NCI-H1694 treated with DMSO at 0.1 percent for 48 hours (cell line): ENCODE measurements at regions not wholly inside any gene's neighbourhood (a gene's known extent, or its start where the extent isn't known, plus 50 kb on each side); places are given as distances from the start of the nearest gene placed in this dataset.
"Not testable (repeated sequence)": the region's sequence is repeated elsewhere in the genome, so short reads cannot be mapped to it uniquely, and the experiment has no call there.

ENCODE experiments used
- DNase-seq: peaks from one replicate; lab custom pipeline; 2025; lab: John Stamatoyannopoulos, UW

DNA sequence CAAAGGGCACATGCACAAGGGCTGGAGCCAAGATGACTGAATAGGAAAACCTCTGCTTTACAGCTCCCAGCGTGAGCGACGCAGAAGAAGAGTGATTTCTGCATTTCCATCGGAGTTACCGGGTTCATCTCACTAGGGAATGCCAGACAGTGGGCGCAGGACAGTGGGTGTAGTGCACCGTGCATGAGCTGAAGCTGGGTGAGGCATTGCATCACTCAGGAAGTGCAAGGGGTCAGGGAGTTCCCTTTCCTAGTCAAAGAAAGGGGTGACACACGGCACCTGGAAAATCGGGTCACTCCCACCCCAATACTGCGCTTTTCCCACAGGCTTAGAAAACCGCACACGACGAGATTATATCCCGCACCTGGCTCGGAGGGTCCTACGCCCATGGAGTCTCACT, 64.5 kb upstream of the HTR1E start:
- DNase-seq: not testable (repeated sequence)

DNA sequence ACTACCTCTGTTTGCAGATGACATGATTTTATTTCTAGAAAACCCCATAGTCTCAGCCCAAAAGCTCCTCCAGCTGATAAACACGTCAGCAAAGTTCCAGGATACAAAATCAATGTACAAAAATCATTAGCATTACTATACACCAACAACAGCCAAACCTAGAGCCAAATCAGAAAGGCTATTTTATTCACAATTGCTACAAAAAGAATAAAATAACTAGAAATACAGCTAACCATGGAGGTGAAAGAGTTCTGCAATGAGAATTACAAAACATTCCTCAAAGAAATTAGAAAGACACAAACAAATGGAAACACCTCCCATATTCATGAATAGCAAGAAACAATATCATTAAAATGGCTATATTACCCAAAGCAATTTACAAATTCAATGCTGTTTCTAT, 65.6 kb upstream of the HTR1E start:
- no peak for DNase-seq

DNA sequence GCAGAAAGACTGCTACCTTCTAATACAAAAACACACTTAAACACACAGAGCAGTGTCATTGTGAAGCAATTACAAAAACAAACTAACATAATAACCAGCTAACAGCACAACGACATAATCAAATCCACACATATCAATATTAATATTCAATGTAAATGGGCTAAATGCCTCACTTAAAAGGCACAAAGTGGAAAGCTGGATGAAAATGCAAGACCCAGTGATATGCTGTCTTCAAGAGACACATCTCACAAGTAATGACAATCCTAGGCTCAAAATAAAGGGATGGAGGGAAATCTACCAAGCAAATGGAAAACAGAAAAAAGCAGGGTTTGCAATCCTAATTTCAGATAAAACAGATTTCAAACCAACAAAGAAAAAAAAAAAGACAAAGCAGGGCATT, 67.8 kb upstream of the HTR1E start:
- no peak for DNase-seq

DNA sequence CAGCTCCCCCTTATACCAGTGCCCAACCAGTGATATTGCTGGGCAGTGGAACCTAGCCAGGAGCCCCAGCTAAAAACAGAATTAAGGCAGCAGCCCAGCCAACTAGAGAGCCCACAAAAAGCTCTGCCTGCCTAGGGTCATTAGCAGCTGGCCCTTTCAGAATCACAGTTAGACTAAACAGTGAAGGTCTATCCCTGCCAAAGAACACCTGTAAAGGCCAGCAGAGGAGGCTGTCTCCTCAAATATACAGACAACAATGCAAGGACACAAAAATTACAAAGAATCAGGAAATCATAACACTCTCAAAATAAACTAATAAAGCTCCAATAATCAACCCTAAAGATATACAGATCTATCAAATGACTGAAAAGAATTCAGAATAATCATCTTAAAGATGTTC, 77.8 kb upstream of the HTR1E start:
- DNase-seq: no peak

DNA sequence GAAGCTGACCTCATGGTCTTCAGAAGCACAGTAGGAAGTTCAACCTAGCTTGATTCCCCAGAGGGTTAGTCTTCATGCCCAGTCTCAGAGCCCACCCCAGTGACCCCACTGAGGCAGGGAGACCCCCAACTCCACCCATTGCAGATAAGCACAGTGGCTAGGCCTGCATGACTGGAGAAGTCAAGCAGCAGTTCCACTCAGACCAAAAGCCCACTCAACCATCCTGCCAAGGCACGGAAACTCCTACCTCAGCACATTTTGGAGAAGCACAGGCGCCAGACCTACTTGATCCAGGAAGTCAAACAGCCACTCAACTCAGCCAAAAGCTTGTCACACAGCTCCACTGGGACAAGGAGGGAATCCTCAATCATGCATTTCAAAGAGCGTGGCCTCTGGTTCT, 78.4 kb upstream of the HTR1E start:
- DNase-seq: no peak

DNA sequence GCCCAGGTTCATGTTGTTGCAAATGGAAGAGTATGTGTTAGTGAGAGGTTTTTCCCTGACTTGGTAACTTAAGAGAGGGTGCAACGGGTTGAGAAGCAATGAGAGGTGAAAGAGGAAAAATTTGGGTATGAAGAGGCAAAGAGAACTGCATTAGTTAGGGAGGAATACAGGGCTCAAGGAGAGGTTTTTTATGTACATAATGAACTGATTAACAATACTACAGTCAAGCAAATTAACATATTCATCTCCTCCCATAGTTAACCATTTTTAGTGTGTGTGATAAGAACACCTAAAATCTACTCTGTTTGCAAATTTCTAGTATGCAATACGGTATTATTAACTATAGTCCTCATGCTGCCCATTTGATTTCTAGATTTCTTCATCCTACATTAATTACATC, 79.5 kb upstream of the HTR1E start:
- DNase-seq: no peak

DNA sequence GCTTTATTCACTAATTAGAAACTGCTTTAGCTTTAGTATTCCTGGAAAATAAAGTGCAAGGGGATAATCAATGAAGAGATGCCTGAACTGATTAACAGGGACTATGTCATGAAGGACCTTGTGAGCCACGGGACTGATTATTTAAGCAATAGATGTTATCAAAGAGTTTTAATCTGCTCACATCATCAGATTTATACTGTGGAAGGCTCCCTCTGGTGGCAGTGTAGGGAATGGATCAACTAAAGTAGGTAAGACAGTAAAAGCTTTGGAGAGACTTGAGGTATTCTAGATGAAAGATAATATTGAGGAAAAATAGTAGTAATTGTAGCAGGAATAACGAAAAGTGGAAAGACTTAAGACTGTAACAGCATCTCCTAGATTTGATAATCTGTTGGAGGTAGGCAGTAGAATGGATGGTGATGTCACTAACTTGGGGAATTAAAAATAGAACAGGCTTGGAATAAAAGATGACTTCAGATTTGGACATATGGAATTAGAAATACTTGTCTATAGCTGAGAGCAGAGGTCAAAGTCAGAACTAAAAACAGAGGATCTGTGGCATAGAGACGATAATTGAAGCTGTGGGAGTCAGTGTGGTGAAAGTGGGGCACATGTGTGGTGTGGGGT, 80.3 kb upstream of the HTR1E start:
- peak; percentile 41 for DNase-seq

DNA sequence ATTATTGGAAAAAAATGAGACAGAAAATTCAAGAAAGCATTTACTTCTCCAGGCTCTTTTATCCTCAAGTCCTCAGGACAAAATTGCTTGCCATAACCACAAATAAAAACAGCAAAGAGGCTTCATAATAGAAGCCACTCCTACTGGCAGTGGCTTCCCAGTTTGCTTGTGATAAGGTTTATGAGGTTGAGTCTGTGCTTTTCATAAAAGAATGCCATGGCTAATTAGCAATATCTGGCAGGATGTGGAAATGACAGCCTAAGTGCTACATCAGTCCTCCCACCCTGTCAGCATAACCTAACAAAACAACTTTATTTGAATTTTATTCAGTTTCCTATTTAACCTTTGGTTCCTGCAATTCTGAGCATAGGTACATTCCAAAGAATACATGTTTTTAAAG, 80.9 kb upstream of the HTR1E start:
- DNase-seq: no peak

DNA sequence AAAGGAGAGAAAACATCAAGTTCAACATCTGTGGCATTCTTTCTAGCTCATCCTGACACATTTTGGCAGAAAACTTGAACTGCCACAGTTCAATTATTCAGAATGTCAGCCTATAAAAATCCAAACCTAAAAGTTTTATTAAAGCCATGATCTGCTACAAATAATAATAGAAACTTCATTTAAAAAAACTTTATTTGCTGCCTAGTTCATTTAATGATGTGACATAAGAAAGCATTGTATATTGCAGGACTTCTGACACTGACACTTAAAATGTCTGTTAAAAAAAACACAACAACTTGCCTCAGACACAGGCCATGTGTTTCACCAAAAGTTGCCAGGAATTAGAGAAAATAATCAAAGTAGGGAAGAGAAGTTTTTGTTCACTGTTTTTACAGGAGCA, 88.3 kb upstream of the HTR1E start:
- no peak for DNase-seq

DNA sequence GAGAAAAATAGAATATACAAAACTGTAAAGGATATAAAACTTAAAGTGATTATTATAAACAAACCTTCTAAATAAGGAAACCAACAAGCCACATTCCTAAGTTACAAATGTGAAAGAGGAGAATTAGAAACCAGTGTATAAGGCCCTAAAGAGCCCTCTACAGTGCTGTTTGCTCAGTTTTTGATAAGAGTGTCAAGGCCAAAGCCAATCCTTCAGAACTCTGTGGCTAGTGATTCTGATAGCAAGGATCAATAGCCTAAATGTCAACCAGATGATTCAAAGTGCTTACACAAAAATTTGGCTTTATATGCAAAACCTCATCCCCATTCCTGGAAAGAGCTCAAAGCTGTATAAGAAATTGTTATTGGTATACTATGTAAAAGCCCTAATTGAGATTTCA, 104.6 kb upstream of the HTR1E start:
- no peak for DNase-seq

DNA sequence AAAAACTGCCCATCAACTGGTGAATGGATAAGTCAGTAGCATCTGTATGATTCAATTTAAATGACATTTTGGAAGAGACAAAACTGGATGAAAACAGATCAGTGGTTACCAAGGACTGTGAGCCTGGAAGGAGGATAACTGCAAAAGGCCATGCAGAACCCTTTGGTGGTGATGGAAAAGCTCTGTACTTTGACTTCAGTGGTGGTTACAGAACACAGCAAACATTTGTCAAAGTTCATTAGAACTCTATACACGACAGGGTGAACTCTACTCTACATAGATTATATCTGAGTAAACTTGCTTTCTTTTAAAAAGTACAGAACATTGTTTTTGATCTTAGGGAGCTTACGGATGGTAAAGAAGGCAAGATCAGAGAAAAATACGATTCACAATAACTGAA, 111.9 kb upstream of the HTR1E start:
- no peak for DNase-seq

DNA sequence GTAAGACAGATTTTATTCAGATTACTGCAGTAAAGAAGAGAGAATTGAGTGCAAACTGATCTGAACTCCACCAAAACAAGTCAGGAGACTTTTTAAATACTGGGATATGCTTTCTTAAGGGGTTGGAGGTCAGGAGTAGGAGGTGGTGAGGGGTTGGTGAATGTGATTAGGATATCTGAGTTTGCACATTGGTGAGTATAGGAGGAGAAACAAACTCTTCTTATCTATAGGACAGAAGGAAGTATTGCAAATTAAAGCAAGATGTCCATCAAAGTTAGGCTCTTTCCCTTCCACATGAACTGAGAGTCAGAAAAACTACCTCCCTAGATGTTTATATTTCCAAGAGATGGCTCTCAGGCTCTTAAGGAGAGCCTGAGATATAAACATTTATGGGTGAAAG, 114.6 kb upstream of the HTR1E start:
- no peak for DNase-seq

DNA sequence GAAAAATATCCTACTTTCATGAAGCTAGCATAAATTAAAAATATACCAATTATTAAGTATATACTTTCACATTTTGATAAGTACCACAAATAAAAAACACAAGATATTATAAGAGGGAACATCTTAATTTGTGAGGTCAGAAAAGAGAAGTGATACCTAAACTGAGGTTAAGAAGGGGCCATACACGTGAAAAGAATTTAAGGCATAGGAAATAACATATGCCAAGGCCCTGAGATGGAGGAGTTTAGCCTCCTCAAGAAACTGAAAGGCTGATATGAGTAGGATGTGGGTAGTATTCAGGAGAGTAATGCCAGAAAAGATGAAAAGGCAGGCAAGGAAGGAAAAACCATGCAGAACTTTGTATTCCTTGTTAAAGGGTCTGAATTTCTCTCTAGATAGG, 116.6 kb upstream of the HTR1E start:
- no peak for DNase-seq

DNA sequence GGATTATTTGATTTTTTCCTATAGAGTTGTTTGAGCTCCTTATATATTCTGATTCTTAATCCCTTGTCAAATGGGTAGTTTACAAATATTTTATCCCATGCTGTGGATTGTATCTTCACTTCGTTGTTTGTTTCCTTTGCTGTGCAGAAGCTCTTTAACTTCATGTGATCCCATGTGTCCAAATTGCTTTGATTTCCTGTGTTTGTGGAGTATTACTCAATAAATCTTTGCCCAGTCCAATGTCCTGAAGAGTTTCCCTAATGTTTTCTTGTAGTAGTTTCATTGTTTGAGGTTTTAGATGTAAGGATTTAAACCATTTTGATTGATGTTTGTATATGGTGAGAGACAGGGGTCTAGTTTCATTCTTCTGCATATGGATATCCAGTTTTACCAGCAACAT, 143.7 kb upstream of the HTR1E start:
- no peak for DNase-seq

DNA sequence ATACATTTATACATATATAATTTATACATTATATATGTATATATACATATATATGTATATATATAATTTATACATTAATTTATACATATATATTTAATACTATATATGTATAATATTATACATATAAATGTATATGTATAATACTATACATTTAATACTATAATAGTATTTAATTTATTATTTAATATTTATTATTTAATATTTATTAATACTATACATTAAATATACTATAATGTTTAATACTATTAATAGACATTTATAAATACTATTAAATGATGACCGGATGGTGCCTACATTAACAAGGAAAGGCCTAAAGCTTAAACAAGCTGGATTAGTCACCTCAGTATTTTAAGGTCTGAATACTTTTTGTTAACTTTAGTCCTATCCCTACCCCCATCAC, 145.9 kb upstream of the HTR1E start:
- DNase-seq: no peak

DNA sequence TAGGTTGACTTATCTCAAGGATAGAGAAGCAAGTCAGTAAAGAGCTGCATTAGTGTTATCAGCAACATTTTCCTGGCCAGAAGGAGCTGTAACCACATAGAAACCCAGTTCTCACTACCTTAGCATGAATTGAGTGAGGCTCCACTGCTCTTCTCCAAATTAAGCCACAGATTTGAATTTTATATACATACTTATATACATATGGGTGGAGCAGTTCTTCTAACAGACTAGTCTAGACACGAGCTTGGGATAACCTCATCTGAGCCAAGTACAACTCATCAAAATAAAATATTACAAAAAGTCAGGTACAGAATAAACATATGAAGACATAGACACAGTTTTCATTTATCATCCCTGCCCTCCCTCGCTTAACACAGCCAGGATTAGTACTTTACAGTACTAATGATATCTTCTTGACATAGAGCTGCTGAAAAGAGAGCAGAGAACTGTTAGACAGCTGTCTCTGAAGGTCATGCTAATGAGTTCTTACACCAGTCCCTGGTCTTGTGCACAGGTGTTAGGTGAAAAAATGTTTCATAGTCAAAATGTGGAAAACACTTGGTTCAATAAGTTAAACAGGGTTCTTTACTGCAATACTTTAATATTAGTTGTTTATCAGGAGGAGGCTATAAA, 147.4 kb upstream of the HTR1E start:
- DNase-seq: no peak

DNA sequence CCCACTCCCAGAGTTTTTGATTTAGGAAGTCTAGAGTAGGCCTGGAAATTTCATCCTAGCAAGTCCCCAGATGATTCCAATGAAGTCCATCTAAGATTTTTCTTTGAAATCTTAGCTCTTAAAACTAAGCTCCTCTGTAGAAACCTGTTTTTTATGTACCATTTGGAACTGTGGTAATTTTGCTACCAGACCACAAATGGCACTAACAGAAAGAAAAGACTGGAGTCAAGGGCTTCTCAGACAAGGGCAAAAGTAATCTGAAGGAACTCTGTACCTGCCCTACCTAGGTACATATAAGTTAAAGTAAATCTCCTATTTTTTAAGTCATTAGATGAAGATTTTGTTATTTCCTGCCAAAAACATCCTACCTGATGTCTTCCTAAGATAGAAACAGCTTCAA, 155.0 kb upstream of the HTR1E start:
- no peak for DNase-seq

DNA sequence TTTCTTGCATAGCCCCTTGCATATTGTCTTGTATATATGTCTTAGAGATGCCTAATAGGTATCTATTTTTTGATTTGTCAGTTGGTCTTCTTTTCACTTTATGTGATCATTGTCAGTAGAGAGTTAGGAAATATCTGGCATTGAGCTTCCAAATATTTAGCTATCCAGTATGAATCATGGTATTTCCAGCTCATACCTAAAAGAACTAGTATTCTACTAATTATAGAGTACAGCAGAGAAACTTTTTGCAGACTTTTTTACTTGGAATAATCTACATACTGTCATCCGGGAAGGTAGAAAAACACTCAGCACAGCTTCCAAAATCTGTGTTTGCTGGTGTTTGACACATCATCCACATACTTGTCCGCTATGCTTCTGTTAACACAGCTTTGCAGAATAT, 156.4 kb upstream of the HTR1E start:
- no peak for DNase-seq

DNA sequence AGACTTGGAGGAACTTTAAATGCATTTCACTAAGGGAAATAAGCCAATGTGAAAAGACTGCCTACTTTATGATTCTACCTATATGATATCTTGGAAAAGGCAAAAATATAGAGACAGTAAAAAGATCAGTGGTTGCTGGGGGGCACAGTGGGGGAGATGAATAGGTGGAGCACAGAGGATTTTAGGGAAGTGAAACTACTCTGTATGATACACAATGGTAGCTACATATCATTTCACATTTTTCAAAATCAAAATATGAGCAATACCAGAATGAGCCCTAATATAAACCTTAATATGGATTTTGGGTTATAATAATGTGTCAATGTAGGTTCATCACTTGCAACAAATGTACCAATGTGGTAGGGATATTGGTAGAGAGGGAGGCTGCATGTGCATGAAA, 161.4 kb upstream of the HTR1E start:
- DNase-seq: no peak

DNA sequence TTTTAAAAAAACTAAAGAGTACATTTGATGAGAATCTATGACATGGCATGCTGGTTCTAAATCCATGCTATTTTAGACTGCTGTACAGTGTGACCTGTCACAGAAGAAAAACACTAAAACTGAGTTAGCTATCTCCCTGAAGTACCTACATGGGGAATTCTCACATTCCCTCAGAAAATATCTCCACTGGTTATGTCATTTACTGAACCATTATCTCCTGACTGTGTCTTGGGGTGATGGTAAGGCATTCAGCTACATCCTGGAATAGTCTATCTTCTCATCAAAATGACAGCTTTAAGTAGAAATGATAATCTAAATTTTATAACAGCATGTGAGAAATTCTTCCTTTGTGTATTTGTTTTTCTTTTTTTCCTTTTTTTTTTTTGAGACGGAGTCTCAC, 172.1 kb upstream of the HTR1E start:
- DNase-seq: no peak

DNA sequence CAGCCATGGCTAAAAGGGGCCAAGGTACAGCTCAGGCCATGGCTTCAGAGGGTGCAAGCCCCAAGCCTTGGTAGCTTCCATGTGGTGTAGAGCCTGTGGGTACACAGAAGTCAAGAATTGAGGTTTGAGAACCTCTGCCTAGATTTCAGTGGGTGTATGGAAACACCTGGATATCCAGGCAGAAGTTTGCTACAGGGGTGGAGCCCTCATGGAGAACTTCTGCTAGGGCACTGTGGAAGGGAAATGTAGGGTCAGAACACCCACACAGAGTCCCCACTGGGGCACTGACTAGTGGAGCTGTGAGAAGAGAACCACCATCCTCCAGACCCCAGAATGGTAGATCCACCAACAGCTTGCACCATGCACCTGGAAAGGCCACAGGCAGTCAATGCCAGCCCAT, 177.4 kb upstream of the HTR1E start:
- DNase-seq: not testable (repeated sequence)

DNA sequence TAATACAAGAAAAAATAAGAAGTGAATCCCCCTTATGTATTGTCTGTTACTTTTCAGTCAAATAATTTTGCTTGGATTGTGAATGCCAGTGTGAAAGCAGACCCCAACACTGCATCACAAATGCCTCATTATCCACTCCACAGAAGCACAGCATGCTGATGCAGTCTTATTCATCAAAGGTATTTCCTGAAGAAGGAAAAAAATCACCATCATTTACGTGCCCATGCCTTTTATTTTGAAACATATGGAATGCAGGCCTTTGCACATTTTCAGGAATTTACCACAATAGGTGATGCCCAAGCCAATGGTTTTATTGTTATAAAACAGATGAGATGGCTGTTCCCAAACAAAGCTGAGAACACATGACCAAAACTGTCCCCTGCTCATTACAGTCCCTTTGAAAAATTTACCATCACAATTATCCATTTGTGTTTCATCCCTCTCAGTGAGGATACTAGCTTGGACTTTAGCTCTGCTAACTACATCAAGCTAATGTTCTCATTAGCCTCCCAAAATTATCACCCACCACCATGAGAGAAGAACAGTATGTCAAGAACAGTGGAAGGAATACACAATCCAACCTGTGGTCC, 180.6 kb upstream of the HTR1E start:
- DNase-seq: no peak

DNA sequence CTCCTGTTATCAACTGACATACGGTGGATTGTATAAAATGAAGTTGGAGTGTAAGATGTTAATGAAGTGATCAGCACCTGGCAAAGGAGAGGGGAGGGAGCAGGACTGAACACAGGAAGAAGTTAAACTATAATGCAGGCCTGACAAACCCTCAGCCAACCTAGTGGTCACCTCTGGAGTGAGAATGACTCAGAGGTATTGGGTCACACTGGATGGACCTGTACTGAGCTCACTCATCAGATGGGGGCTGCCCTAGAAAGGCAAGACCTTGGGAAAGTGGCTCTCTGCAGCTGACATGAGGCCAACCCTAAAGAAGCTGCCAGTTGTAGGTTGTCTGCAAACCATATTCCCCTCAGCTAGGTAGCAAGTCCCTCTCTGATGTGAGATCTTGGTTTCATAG, 193.3 kb upstream of the HTR1E start:
- no peak for DNase-seq

DNA sequence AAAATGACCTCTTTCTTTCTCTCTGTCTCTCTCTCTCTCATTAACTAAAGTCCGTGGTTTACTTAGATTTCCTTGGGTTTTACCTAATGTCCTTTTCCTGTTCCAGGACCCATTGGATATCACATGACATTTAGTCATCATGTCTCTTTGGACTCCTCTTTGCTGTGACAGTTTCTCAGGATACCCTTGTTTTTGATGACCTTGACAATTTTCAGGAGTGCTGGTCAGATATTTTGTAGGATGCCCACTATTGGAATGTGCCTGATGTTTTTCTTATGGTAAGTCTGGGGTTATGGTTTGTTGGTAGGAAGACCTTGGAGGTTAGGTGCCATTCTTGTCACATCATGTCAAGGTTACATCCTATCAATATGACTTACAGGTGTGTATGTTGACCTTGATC, 199.2 kb upstream of the HTR1E start:
- DNase-seq: no peak
